ENCODE measurements at regions not wholly inside any gene's neighbourhood (a gene's known extent, or its start where the extent isn't known, plus 50 kb on each side); places are given as distances from the start of the nearest gene placed in this dataset.
"Not testable (repeated sequence)": the region's sequence is repeated elsewhere in the genome, so short reads cannot be mapped to it uniquely, and the experiment has no call there.

DNA sequence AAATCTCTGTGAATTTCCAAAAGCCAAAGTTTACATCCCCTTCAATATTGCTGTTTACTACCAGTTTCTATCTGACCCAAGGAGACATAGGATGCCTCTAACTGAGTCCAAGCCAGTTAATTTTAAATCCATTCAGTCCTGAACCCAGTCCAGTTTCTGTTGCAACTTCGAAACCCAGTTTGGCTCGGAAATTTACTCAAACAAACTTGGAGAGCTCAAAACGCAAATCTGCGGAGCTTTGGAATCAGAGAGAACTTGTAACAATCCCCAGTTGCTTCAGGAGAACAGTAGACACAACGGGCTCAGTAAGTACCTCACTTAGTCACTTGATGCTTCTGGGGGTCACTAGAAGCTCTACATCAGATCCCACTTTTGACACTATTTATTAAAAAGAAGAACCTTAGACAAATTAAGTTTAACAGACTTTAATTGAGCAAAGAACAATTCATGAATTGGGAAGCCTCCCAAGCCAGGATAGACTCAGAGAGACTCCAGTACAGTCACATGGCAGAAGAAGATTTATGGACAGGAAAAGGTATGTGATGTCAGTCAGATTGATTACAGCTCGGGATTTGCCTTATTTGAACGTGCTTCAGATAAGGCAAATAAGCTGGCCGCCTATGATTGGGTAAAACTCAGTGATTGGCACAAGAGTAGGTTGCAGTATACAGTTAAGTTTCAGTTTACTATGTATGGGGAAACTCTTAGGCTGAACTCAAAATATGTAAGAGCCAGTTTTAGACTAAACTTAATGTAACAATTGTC, 118.0 kb downstream of the RFPL4B start:
- DNase-seq = no peak

- no peak for DNase-seq
Measured at GRCh38 chr6:112466373-112467151, 119.4 kb downstream of the RFPL4B start.

GRCh38 chr6:112468359-112468758, 121.2 kb downstream of the RFPL4B start:
- no peak for DNase-seq

DNA sequence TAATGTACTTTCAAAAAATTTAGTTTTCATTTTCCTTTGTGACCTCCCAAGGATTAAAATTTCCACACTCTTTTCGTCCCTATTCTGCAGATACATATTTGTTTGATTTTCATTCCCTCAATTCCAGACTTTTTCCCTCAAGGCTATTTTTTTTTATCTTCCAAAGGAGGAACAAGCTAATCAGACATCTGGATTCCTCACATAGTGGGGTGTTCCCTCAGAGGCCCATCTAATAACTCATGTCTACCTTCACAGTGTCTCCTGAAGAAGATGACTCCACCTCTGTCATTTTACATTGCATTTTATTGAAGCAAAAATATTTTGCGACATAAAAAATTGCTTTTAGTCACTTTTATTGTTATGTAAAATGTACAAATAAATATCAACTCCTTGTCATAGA, 122.2 kb downstream of the RFPL4B start:
- DNase-seq = no peak

DNA sequence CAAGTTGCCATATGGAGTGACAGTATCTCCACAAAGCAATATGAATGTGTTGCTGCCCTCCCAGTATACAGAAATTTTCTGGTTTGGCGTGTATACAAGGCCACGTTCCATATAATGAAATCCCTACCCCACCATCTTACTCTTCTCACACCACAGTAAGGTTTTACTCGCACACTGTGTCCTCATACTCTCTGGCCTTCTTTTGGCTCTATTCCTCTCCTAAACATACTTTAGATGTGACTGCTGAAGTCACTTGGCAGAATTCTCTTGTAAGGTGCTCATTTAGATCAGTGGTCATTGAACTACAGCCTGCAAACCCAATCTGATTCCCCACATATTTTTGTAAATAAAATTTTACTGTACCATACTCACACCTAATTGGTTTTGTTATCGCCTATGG, 123.2 kb downstream of the RFPL4B start:
- DNase-seq = no peak

DNA sequence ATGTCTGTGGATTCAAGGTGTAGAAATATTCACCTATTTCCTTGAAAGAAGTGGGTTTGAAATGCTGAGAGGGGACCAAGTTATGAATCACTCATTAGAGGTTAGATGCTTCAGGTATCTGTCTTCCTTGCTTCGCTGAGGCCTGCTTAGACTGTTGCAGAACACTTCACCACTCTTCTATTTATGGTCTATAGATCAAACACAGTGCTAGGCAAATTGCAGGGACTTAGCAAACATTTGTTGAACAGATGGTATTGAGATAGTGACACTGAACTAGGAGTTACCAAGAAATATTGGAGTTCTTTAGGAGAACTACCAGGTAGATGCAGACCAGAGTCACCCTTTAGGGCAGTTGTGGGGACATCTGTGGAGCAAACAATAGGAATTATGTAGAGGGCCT, 123.8 kb downstream of the RFPL4B start:
- no peak for DNase-seq

GRCh38 chr6:112475083-112475482, 128.0 kb downstream of the RFPL4B start:
- DNase-seq = no peak

DNA sequence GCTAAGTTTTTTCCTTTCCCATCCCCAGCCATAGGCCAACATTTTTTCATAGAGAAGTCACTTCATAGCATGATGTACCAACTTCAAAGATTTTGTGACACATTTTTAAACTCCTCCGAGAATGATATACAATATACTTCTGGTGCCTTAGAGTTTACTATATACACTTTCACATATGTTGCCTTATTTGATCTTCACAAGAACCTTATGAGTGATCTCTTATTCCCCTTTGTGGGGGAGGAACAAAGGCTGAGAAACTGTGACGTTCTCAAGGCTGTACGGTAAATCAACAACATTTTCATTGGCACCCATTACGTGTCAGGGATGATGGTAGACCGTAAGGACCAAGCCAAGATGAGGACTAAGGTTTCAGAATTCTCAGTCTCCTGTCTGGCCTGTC, 130.0 kb downstream of the RFPL4B start:
- no peak for DNase-seq

- no peak for DNase-seq
Measured at GRCh38 chr6:112478036-112478435, 130.9 kb downstream of the RFPL4B start.

DNA sequence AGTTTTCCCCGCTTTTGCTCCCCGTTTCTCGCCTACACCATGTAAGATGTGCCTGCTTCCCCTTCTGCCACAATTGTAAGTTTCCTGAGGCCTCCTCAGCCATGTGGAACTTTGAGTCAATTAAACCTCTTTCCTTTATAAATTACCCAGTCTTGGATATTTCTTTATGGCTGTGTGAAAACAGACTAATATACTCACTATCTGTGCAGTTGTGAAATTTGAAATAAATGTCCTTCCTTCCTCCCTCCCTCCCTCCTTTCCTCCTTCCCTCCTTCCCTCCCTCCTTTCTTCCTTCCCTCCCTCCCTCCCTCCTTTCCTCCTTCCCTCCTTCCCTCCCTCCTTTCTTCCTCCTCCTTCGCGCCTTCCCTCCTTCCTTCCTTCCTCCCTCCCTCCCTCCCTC, 132.8 kb downstream of the RFPL4B start:
- DNase-seq = not testable (repeated sequence)

- no peak for DNase-seq
Measured at GRCh38 chr6:112480553-112480952, 133.4 kb downstream of the RFPL4B start.

- DNase-seq = no peak
Measured at GRCh38 chr6:112481211-112481610, 134.1 kb downstream of the RFPL4B start.

GRCh38 chr6:112482373-112482772, 135.2 kb downstream of the RFPL4B start:
- no peak for DNase-seq

GRCh38 chr6:112485120-112485826, 138.1 kb downstream of the RFPL4B start:
- DNase-seq = no peak

GRCh38 chr6:112485827-112486212, 138.7 kb downstream of the RFPL4B start:
- DNase-seq = no peak

DNA sequence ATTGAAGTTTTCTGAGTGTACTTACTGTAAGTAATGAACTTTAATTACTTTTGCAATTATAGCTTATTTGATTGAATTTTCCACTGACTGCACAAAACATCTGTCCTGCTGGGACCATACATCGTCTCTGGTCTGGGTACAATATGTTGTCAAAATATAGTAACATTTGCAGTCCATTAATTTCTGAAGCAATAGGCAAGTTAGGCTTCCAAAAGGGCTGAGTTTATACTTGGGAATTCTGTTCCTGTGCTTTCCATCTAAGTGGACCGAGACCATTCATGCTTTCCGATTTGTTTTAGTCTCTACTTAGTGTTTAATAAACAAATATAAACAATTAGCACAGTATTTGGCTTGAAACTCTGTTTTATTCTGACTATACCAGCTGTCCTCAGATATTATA, 139.3 kb downstream of the RFPL4B start:
- no peak for DNase-seq

DNA sequence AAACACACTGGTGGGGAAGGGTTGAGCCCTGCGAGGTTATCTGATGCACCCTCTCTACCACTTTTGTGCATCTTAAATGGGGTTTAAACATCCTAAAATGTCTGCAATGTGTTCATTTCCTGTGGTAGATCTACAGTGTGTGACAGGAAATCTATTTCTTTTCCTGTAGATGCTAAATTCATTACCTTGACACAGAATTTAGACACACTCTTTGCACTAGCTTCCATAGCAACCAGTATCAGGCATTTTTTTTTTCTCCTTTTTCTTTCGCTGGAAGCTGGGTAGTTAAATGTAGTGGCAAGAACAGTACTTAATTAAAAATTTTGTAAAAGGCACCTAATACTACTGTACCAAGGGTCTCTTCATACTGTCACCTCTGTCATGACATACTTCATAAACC, 141.1 kb downstream of the RFPL4B start:
- no peak for DNase-seq

GRCh38 chr6:112501705-112502104, 154.6 kb downstream of the RFPL4B start:
- DNase-seq = no peak

DNA sequence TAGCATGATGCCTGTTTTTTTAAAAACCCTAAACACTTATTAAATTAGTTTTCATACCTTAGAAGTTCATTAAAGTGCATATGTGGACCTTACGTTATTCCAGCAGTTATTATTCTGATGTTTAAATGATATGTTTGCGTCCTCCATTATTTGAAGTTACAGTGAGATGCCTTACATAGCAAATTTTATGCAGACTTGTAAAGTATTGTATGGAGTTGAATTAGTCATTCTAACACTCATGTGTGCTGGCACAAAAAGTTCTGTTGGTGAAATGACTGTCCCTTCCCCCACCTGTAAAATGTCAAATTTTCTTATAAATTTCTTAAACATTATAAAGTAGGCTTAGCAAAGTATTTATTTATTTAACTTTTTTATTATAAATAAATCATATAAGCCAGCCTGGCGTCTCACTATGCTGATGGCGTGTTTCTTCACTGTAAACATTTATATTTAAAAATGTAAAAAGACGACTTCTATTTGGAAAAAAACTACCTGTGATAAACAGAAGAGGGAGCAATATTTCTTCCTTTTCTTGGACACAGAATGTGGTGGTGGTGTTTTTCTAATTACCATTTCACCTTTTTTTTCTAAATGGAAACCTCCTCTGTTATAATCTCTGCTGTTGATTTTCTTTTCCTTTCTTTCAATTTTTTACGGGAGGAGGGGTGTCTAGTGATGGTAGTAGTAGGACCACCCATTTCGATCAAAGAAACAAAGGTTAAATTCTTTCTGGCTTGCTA, 155.4 kb downstream of the RFPL4B start:
- no peak for DNase-seq

DNA sequence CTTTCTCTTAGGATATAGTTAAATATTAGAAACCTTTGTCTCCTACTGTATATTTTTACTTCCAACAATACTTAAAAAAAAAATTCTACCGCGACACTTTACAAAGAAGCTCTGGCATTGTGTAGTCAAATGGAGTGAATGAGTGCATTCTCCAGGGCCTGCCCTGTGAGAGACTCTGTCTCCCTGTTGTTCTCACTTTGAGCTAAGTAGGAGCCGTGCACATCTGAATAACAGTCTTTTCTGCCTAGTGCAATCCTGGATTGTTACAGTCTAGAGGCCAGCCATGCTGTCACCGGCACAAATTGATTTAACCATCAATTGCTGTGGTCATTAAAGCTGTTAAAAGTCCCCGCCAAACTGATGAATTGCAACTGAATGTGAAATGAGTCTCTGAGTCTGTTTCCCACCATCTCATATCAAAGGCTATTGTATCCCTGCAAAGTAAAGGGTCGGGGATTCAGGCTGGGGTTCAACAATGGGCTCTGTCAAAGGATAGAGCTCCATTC, 156.0 kb downstream of the RFPL4B start:
- DNase-seq = no peak

- no peak for DNase-seq
Measured at GRCh38 chr6:112504621-112505020, 157.5 kb downstream of the RFPL4B start.

DNA sequence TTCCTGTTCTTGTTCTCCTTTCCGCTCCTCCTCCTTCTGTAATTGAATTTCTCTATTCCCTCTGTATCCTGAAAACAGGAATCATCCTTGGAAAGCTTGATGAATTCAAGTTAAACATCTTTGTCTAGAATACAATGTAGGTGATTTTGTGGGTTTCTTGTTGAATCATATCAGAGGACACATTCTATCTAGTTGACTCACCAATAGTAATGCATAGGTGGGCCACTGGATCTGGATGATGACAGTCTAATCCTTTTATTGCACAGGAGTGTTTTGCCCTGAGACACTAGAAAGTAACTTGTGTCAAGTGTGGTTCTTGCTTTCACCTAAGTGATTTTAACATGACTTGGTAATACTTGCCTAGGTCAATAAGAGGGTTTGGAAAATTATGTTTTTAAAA, 164.3 kb downstream of the RFPL4B start:
- no peak for DNase-seq

DNA sequence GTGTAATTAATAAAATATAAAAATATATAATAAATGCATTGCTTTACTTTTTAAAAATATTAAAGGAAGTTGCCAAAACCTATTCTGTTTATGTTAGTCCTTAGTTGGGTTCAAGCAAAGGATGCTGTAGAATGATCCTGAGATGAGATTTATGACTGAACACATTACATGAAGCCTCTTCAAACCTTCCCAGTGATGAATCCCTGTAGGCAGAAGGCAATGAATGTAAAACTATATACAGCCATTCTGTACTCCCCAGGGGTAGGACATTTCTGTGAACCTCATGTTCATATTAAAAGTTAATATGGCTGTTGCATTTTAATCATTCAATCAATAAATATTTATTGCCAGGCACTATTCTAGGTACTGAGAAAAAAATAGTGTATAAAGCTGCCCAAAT, 166.0 kb downstream of the RFPL4B start:
- no peak for DNase-seq

All from inflammatory macrophage (primary cell).